COR-L47 (cell line): ENCODE measurements at regions not wholly inside any gene's neighbourhood (a gene's known extent, or its start where the extent isn't known, plus 50 kb on each side); places are given as distances from the start of the nearest gene placed in this dataset.

Experiments used
- DNase-seq: peaks from one replicate; lab custom pipeline; 2025; lab: John Stamatoyannopoulos, UW

- no peak for DNase-seq
Measured at GRCh38 chr3:189455641-189456417, 175.4 kb upstream of the TP63 start.

GRCh38 chr3:189457201-189457607 is 174.0 kb upstream of the TP63 start:
- no peak for DNase-seq

DNA sequence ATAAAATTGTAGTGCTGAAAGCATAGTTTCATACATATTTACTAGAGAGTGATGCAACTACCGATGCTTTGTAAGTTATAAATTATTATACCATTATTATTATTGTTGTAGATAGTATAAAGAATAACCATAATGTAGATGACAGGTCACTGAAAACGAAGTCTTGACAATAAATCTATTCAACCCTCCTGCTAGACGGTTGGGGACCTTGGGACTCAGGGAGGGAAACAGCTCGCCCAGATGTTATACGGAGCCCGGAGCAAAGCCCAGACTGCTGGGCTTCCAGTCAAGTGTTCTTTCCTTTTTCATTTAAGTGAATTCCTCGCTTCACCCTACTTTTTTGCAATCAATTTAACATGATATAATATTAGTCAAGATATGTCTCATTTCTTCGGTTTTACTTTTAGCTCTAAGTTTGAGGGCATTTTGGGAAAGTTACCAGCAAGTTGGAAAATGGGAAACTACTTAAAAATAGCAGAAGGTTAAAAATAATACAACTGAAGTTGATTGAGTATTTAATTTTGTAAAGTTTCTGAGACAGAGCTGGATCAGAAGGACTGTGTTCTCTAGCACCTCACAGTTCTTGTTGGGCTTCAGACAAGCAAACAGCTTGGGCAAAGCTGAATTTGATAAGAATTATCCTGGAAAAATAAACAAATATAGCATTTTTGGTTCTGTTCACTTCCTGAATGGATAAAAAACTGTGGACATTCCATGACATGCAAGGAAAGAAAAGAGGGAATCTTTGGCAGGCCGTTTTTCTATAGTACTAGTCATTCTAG is 173.4 kb upstream of the TP63 start:
- no peak for DNase-seq

DNA sequence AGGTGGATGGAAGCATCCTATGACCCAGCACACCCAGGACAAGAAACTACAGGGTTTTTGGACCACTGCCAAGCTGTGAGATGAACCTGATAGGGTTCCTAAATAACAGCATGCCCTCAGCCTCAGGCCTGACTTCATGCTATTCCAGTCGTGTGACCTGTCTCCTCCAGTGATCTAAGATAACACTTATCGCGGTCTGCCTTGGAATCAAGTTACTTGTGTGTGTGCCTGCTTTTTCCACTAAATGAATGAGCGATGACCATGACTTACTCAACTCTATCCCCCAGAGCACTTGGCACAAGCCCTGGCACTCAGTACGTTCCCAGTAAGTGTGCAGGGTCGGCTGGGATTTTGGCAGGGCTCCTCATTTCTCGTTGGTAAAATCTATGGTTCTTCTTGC is 172.7 kb upstream of the TP63 start:
- DNase-seq, result no peak

DNA sequence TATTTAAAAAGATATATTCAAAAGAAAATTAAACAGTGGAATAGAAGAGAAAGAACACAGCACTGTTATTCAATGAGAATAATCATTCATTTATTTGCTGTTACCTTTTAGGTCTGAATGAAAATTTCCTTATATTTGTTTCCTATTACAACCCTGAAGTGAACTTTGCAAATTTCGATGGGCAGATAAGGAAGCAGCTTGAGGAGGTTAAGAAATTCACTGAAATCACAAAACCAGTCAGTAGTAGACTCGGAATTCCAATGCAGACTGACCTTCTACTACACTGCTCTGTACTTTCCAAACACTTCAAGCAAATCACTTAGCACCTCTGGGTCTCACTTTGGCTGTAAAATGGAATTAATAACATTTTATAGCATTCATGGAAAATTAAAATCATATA is 172.0 kb upstream of the TP63 start:
- DNase-seq, result no peak

- DNase-seq, result no peak
Measured at GRCh38 chr3:189460511-189460910, 170.7 kb upstream of the TP63 start.

- no peak for DNase-seq
Measured at GRCh38 chr3:189464799-189465198, 166.4 kb upstream of the TP63 start.

DNA sequence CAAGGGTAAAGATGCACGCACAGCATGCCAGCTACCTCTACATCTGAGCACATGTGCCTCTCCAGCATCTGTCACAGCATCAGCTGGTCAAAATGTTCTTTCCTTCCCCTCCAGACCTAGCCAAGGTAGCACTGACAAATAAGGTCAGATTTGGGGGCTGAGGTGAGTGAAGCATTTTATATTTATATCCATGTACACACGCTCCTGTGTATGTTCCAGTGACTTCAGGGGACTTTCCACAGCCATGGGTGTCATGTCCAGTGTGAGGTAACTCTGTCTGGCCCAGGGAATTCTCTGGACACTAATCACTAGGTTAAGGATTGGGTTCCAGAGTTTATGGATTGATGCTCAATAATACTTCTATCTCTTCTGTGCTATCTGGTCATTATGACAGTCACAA is 165.2 kb upstream of the TP63 start:
- no peak for DNase-seq

DNA sequence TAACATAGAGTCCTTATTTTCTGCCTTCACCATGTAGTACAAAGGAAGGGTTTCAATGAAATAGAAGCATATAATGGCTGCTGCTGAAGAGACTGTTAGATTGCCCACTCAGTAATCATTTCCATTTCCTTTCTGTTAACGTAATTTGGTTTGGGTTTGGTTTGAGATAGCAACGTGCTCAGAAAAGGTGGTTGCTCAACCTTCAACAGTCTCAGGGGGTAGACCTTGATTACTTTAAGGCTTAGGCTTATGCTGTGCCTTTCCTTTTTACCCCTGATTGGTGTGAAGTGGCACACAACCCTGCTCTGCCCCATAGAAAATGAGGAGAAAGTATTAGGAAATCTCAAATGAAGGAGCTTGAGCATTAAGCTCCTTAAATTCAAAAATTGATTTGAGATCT is 163.7 kb upstream of the TP63 start:
- DNase-seq, result no peak

- no peak for DNase-seq
Measured at GRCh38 chr3:189474944-189475343, 156.2 kb upstream of the TP63 start.

- no peak for DNase-seq
Measured at GRCh38 chr3:189477614-189478013, 153.6 kb upstream of the TP63 start.

- no peak for DNase-seq
Measured at GRCh38 chr3:189486556-189486955, 144.6 kb upstream of the TP63 start.

- DNase-seq, result no peak
Measured at GRCh38 chr3:189488241-189488767, 142.9 kb upstream of the TP63 start.

DNA sequence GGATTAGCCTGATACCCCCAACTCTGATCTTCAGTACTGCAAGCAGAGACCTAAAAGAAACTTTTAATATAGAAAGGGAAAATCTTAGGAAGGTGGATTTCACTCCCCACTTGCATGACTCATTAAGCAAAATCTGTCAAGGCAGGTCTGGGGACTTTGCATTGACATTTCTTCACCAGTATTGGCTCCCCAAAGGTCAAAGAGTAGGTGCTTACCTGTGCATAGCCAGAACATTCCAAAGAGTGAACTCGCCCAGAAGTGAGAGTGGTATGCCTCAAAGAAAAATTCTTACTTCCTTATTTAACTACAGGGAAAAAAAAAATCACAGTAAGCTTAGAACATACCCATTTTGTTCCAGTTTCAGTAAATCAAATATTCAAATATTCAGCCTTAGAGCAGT is 140.9 kb upstream of the TP63 start:
- no peak for DNase-seq

DNA sequence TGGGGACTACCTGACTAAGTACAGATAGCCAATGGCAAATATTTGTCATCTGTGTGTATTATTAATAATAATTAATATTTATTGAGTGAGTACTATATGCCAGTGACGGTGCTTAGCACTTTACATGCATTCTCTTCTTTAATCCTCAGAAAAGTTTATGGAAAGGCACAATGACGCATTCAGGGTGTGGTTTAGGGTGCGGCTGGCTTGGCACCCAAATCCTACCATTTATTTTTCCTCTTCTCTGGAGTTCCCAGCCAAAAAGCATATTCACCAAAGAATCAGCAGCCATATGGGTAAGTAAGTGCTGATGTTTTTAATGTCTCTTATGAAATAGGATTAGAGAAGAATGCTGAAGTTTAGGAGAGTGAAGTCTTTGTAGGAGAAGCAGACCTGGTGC is 140.4 kb upstream of the TP63 start:
- DNase-seq, result no peak

GRCh38 chr3:189491831-189492230 is 139.4 kb upstream of the TP63 start:
- DNase-seq, result no peak

GRCh38 chr3:189493271-189493670 is 137.9 kb upstream of the TP63 start:
- no peak for DNase-seq

- DNase-seq, result no peak
Measured at GRCh38 chr3:189494632-189495031, 136.6 kb upstream of the TP63 start.

DNA sequence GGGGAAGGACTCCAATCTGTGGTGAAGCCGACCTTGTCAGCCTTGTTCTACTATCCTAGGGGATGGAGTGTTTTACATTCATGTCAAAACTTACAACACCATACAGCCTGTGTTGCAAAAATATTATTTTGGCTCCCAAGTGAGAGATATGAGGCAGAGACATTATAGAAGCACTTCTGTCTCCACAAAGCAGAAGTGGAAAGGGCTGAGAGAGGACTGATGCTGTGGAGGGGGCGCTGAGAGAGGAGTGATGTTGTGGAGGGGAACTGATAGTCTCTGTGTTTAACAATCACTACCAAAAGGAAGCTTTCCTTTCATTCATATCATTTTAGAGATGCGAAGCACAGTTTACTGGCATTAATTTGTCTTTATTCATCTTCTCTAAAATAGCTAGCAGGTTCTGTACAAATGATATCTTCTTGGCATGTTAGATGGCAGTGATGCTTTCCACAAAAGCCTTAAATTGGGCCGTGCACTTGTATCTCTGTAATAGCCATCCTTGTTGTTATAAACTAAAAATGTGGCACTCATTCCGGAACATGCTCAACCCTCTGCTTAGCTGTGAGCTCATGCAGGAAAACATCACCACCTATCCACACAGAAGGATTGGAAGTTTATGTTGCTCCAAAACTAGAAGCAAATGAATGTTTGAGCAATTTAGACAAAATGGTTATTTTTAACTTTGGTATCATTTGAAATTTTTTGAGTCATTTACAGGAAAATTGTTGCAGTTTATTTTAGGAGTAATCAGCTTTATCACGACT is 134.6 kb upstream of the TP63 start:
- DNase-seq, result no peak

- no peak for DNase-seq
Measured at GRCh38 chr3:189498995-189499704, 132.0 kb upstream of the TP63 start.

DNA sequence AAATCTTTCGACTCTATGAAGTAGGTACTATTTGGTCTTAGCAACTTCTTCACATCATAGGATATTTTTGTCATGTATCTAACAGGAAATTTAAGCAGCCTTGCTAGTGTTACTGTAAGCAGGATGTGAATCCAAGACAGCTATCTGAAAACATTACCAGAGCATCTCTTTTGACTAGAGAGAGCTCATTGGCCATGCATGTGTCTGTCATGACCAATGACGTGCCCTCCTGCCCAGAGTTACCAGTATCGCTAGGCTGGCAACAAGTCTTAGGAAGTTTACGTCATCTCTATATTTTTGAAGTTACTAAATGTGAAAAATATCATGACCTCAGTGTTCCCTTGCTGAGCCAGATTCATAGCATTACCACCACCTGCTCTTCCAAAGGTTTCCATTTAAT is 130.9 kb upstream of the TP63 start:
- no peak for DNase-seq
